Stimulated activated CD4-positive, alpha-beta T cell treated with anti-CD3 and anti-CD28 coated beads, Interleukin-2, amount 100 ng/mL, for 4 hours (primary cell): ENCODE measurements at regions not wholly inside any gene's neighbourhood (a gene's known extent, or its start where the extent isn't known, plus 50 kb on each side); places are given as distances from the start of the nearest gene placed in this dataset.

Experiments
- DNase-seq: peaks from one replicate; pipeline ENCODE4 v3.0.0-alpha.2; 2020; ENCODE audit warnings: low read depth

DNA sequence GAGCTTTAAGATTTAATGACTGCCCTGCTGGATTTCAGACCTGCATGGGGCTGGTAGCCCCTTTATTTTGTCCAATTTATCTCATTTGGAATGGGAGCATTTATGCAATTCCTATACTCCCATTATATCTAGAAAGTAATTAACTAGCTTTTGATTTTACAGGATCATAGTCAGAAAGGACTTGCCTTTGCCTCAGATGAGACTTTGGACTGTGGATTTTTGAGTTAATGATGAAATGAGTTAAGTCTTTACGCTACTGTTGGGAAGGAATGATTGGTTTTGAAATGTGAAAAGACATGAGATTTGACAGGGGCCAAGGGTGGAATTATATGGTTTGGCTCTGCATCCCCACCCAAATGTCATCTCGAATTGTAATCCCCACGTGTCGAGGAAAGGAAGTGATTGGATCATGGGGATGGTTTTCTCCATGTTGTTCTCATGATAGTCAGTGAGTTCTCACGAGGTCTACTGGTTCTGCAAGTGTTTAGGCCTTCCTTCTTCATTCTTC is 213.1 kb upstream of the DCN start:
- no peak for DNase-seq

DNA sequence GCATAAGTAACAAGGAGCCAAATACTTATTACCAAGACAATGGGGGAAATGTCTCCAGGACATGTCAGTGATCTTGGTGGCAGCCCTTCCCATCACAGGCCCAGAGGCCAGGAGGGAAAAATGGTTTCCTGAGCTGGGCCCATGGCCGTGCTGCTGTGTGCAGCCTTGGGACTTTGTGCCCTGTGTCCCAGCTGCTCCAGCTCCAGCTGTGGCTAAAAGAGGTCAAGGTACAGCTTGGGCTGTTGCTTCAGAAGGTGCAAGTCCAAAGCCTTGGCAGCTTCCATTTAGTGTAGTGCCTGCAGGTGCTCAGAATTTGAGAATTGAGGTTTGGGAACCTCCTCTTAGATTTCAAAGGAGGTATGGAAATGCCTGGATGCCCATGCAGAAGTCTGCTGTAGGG is 212.3 kb upstream of the DCN start:
- no peak for DNase-seq

DNA sequence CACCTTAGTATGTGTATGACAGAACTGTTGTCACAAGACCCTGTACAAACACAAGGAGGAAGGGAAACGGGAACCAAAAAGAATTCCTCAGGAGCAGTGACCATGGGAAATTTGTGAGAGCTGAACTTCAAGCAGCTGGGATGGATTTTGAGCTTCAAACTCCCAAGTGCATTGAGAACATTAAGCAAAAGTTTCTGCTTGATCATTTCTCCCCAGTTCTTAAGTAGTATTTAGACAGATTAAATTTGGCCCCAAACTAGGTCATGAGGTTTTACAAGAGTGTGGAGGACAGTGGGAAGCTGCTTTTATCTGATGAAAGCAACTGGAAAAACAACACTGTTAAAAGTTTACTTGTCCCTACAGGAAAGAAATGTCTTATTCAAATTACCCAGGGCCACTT is 206.0 kb upstream of the DCN start:
- DNase-seq: no peak

DNA sequence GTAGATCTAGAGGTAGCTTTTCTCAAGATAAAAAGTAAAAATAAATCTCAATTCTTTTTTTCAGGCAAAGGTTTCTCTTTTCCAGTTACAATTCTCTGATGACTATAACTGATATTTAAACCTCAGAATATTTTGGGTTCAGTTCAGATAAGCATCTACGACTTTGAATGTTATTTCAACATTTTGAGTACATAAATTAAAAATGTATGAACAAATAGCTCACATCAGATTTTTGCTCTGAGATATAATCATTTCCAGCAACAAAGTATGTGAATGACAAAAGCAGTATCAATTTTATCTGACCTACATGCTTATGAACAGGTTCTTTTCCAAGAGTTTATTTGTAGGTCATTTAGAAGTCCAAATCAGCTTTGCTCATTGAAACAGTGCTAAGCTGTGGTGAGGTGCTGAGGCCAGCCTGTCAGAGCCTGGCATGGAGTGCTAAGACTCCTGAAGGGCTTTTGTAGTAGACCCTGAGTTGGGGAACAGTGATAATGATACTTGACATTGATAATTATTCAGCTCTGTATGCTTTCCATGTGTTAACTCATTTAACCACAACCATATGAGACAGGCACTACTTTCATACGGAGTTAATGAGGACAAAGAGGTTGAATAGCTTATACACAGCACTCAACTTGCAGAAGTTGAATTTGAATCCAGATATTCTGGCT is 205.0 kb upstream of the DCN start:
- DNase-seq: no peak

DNA sequence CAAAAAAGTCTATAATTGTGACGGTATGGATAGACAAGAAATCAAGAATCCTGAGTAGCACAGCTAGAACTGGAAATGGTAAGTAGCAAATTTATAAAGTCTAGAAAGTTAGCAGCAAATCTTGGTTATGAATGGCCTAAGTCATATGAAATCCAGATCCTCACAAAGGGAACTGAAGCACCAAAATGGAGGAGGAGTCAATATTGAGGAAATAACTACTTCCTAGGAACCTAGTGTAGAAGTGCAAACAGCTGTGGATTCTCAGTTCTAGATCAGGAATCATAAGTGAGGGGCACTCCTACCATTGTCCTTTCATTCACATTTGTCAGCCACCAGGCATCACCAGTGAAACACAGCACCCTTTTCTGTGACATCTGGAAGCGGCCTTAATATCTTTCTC is 202.2 kb upstream of the DCN start:
- no peak for DNase-seq

DNA sequence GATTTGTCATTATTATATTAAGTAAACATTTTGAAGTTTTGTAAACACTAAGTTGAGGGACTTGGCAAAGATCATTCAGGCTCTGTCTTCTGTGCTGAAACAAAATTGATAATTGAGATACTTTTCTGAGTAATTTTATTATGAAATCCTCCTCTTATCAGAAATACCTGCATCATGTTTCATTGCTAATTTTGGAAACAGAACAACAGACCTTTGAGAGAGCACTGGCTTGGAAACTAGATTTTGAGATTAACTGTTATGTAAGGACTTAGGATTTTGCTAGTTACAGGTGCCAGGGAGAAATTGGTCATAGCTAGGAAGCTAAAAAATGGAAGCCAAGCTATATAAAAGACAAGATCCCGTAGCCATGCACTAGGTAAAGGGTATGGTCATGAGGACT is 201.7 kb upstream of the DCN start:
- DNase-seq: no peak

DNA sequence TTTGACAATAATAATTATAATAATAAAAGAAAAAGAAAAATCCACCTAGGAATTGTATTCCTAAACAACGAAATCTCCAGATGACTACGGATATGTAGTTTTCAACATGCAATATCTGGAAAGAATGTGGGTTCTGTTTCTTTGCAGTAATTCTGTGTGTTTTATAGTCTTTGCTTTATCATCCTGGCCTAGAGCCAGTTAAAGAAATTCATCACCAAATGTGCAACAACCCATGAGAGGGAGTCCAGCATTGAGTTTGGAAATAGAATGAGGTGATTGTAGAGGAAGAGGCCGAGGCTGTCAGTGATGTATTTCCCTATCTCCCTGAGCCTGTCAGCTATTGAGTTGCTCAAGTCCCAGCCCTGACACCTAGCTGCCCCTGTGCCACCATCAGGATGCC is 200.5 kb upstream of the DCN start:
- no peak for DNase-seq

DNA sequence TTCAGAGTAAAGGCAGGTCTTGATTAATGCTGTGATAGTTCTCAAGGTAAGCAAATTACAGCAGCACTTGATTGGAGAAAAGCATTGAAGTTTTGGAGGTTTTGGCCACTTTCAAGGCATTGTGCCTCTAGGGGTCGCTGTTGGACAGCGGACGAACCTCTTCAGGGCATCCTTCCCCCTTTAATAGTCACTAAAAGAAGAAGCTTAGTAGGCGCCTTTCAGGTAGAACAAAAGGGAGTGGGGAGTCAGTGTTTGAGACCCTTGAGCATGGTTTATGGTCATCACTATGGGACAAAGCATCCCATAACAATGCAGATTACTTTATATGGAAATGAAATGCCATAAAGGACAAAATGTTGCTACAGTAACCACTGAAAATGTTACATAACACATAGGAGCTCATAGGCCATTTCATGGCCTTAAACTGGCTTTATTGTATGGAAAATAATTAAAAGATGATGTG is 199.5 kb upstream of the DCN start:
- DNase-seq: peak; percentile 80

DNA sequence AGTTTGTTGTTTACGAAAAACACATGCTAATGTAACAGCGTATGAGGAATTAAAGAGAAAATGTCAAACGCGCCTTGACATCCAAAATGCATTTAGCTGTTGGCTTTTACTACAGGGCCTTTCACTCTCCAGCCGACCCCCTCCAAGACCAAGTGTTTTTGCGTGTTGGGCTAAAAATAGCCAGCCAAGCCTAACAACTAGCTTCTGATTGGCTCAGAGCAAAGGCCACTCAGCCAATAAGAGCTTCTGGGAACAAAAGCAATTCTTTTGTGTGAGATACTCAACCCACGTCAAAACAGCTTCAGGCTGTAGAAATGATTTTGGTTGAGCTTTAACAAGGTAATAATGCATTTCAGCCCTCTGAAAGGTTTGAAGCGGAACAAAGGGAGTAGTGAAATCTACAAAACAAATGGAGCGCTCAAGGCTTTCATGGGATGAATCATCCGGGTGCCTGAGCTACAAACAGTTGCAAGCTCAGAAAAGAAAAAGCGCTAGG is 198.7 kb upstream of the DCN start:
- DNase-seq: no peak

DNA sequence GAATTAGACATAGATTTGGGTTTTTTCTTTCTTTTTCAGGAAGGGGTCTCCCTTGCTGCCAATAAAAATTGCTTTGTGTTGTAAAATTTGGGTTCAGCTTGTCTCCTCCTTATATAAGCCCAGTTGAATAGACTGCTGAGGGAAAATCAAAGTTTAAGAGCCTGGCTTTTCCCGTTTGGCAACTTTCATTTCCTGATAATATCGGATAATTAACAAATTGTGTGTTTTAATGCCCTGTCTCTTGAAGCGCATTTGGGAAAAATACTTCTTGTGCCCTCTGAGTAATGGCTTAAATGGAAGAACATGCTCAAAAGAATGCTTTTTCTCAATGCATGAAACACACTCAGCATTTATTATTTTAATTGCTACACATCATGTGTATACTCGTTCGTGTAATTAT is 198.0 kb upstream of the DCN start:
- DNase-seq: no peak

DNA sequence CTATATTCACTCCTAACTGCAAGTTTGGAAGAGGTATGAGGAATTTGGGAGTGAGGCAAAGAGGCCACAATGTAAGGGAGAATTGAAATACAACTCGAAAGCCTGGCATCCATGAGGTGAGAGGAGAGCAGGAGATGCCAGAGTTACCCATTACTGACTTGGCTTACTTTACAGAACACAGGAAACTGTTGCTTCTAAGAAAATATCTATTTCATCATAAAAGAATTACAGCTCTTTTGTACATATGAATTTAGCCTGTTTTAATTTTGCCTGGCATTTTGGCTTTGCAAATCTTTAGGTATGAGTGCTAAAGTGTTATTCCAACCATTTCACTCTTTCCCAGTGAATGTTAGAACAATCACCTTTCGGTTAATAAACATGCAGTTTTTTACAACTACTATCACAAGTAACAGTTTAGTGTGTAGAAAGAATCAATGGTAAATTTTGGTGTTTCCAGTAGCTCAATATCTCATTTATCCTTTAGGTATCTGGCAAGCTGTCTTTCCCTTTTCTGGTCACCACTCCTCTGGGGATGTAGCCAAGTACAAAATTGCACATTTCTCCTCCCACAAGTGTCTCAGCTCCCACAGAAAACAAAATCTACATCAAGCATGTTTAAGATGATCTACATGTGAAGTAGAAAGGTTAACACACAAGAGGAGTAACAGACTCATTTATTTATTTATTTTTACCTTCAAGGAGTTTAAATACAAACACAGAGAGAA is 196.6 kb upstream of the DCN start:
- no peak for DNase-seq

DNA sequence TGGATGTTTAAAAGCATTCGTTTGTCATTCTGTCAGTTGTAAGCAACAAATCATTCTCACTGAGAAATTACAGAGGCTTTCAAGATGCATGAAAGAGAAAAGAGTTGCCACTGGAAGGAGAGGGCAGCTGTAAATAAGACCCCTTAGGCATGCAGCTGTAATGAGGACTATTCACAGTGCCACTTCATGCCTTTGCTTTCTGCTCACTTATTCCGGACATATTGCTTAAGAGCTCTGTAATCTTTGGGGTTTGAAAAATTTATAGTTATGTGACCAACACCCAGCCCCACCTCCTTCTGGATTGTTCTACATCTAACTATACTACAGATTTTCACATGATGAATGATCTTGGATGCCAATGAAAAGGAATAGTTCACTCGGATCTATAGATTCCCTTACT is 194.8 kb upstream of the DCN start:
- DNase-seq: no peak

DNA sequence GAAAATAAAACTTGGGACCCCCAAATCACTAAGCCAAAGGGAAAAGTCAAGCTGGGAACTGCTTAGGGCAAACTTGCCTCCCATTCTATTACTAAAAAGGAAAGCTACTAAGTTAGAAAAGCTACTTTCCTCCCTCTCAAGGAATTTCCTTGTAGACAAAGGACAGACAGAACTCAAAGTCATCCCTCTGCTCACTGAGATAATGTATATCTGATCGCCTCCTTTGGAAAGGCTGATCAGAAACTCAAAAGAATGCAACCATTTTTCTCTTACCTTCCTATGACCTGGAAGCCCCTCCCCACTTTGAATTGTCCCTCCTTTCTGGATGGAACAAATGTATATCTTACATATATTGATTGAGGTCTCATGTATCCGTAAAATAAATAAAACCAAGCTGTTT is 190.5 kb upstream of the DCN start:
- no peak for DNase-seq

DNA sequence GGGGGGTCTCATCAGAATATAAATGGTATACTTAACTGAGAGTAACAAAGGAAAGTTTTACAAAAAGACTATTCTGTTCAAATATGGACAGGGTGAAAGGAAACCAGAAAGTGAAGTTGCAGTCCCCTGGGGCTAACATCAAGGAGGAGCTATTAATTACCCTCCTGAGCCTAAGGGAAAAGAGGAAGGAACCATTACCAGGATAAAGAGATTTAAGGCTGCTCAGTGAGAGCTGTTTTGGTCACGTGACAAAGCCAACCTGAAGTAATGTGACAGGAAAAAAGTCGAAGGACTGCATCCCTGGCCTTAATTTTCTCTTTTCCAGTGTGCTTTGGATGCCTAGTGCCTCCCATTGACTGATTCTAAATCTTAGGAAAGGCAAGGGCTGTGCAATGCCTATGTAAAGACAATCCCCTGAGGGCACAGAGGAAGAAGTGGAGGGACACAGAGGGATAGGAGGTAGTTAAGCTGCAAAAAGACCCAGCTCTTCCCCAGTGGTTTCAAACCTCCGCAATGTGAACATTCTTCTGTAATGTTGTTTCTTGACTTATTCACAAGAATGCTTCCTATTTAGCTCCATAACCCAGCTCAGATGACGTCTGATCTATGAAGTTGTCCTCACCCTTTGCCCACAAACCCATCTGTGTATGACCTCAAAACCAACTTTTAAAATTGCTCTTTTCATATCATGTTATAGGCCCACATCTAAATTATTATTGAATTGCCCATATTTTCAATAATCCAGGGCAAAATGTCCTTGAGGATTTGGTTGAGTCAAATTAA is 187.7 kb upstream of the DCN start:
- no peak for DNase-seq

DNA sequence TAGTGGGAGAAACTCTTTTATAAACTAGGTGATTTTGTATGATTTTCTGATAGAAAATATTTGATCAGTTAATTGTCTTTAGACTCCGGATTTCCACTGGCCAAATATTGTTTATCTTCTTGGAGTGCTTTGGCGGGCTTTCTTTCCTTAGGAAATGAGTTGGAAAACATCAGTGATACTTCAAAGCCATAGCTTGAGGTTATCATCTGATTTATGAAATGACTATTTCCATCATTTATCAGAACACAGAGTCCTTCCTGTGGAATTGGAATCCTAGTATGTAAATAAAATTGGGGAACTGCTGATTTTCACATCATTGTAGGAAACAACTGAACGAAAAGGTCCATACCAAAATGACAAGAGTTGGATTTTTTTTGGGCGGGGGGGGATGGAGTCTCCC is 186.0 kb upstream of the DCN start:
- no peak for DNase-seq

DNA sequence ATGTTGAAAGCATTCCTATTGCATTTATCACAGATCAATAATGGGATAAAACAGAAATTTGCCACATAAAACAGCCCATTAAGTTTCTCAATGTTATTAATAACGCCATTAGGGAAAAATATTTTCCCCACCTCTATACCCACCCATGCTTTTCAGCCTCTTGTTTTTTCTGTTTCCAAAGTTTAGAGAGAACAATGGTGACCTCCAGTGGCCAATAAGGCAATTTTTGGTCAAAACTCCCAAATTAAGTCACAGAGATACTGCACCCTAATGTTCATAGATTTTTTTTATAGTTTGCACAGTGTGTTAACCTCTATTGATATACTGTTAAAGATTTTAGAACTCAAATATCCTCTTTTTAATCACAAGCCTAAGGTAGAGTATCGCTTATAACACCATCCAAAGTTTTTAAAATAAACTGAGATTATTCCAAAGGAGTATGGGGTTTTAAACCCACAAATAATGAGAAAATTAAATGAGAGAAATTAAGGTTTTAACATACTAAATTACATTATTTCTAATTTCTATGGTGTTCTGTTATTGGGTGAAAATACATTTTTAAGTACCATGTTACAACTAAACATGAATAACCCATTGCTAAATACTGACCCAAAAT is 184.7 kb upstream of the DCN start:
- DNase-seq: no peak

DNA sequence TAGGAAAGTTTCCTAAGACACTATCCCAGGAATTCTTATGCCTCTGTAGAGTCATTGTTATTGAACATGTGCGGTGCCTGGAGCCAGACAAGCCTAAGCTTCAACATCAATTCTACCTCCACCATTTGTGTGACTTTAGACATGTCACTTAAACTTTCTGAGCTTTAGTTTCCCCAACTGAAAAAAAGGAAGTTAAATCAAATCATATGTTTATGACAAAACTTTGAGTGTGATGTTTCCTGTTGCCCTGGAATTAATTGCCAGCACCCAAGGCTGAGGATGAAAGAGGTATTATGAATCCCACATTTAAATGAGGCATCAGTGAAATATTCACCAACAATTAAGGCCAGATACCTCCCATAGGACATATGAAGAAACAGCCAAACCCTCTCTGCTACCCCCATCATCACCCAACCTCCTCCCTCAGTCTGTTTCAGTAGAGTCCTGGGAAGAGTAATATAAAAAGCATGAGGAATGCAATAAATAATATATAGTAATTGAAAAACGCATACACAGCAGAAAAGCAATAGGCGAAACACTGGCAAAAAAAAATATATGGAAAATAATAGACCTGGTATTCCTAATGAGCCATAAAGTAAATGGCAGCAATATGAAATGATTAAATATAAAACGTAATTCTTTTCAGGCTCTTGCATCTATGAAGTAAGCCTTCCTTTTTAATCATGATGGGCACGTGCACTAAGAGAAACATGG is 182.0 kb upstream of the DCN start:
- no peak for DNase-seq

DNA sequence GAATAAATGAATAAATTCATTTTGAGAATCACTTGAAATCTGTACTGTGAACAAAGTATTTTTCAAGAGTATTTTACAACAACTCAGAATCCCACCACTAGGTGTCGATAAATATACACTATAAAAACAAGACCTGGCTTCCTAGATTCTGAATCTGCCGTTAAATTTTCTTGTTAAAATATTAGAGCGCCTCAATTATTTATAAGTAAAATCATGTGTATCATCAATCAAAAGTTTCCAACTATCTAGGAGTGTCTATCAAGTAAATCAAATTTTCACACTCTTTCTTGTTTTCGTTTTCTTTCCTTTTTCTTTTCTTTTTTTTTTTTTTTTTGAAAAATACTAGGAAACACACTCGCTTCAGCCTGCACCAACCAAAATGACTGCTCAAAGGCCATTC is 179.2 kb upstream of the DCN start:
- DNase-seq: no peak

DNA sequence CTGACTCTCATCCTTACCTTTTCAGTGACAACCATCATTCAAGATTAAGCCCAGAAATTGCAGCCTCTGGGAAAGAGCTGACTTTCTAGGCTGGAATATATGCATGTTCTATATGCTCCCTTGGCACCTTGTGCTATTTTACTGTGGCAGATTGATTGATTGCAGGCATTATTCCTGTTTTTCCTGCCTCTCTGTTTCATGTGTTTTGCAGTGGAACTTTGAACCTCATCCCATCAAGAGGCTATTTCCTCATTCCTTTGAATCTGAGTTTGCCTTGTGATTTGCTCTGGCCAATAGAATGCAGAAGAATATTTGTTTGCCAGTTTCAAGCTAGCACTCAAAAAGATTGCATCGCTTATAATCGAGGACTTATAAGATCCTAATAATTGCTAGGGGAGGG is 174.8 kb upstream of the DCN start:
- DNase-seq: no peak

DNA sequence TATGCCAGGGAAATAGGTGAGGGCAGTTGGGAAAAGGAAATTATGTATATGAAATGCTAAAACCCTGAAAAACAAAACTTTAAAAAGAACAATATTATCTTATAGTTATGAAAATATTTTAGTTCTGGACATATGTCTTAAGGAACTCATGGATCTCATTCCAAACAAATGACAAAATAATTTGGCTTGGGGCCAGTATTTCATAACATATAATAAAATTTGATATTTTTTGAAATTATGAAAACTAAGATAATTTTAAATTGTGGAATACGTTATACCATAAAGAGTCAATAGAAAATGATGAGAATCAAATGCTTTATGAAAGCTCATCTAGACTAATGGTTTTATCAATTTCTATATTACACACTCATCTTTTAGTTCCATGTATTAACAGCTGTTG is 173.8 kb upstream of the DCN start:
- DNase-seq: no peak

DNA sequence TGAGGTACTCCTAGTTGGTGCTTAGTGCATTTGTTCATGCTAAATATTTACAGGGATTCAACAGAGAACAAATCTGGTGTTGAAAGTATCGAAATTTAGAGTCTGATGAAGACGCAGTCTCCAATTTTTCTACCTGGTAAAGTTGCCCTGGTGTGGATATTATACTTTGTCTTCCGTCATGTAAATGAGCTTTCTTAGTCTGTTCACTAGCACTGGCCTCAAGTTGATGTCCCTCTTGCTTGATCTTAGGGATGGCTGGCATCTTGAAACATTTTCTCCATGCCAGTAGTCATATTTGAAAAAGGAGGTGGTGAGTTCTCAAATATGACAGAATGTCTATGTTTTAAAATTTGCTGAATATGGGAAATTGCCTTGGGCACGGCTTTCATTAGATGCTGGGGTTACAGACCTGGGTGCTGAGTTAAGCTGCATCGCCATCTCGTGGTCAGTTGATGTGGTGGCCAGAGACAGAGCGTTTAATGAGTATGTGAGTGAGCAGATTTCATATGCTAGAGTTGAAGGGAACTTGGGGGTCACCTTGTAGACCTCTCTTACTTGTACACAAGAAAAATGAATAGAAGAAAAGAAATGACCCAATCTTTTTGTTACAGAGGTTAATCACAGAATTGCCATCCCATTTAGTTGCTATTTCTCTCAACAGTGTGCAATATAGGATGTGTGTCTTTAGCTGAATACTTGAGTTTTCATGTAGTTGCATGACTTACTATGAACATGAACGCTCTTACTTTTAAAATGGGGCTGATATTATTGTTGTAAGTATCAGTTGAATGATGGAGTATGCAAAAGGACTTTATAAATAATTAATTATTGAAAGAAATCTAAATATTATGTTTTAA is 172.8 kb upstream of the DCN start:
- DNase-seq: peak; percentile 18
